Chondrocyte (in vitro differentiated cells): ENCODE measurements at regions not wholly inside any gene's neighbourhood (a gene's known extent, or its start where the extent isn't known, plus 50 kb on each side); places are given as distances from the start of the nearest gene placed in this dataset.

Experiments used
- DNase-seq: peaks from one replicate; pipeline ENCODE4 v3.0.0; 2021; ENCODE audit warnings: mixed read lengths, low spot score
- H3K27ac Mint-ChIP-seq: one replicate; pipeline ENCODE4 v1.8.0; 2021; ENCODE audit warnings: mild to moderate bottlenecking, moderate library complexity, mixed read lengths; ENCODE audit not compliant: unreplicated experiment
- H3K27me3 Mint-ChIP-seq: 2 replicates; pipeline ENCODE4 v1.8.0; 2021; ENCODE audit warnings: low read depth, mixed read lengths
- H3K36me3 Mint-ChIP-seq: 2 replicates; pipeline ENCODE4 v1.8.0; 2021; ENCODE audit warnings: low read depth, mixed read lengths
- H3K4me1 Mint-ChIP-seq: 2 replicates; pipeline ENCODE4 v1.8.0; 2021; ENCODE audit warnings: low read depth, mild to moderate bottlenecking, mixed read lengths
- H3K4me3 Mint-ChIP-seq: one replicate; pipeline ENCODE4 v1.8.0; 2021; ENCODE audit warnings: mild to moderate bottlenecking, moderate library complexity, mixed read lengths; ENCODE audit not compliant: unreplicated experiment
- H3K9me3 Mint-ChIP-seq: 2 replicates; pipeline ENCODE4 v1.8.0; 2021; ENCODE audit warnings: low read depth, mixed read lengths
- TF ChIP-seq, protein P1 (sequence below): fragments of 200-600 bp; sonication (generic); IDR thresholded peaks from 2 replicates; pipeline ENCODE4 v1.5.0; 2021; ENCODE audit warnings: antibody characterized with exemption, mild to moderate bottlenecking, moderate library complexity

GRCh38 chr7:153852261-153852660 lies 199.9 kb upstream of the DPP6 start:
- Mint-ChIP-seq H3K4me1 (no peaks in the 10 kb centered on the region), H3K36me3 (no peaks in the 10 kb centered on the region), H3K27ac (no peak overlapping the region), H3K4me3 (no peak overlapping the region), H3K27me3 (no peaks in the 10 kb centered on the region), H3K9me3 (peaks cover 66% of the 10 kb centered on the region)
- DNase-seq, result no peak
- TF ChIP-seq, protein P1, sequence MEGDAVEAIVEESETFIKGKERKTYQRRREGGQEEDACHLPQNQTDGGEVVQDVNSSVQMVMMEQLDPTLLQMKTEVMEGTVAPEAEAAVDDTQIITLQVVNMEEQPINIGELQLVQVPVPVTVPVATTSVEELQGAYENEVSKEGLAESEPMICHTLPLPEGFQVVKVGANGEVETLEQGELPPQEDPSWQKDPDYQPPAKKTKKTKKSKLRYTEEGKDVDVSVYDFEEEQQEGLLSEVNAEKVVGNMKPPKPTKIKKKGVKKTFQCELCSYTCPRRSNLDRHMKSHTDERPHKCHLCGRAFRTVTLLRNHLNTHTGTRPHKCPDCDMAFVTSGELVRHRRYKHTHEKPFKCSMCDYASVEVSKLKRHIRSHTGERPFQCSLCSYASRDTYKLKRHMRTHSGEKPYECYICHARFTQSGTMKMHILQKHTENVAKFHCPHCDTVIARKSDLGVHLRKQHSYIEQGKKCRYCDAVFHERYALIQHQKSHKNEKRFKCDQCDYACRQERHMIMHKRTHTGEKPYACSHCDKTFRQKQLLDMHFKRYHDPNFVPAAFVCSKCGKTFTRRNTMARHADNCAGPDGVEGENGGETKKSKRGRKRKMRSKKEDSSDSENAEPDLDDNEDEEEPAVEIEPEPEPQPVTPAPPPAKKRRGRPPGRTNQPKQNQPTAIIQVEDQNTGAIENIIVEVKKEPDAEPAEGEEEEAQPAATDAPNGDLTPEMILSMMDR, result no peak

- H3K36me3 Mint-ChIP-seq, result no peaks in the 10 kb centered on the region
- no peak overlapping the region for H3K27ac Mint-ChIP-seq
- no peak for DNase-seq
- peaks cover 56% of the 10 kb centered on the region for H3K9me3 Mint-ChIP-seq
- no peak overlapping the region for H3K4me3 Mint-ChIP-seq
- H3K27me3 Mint-ChIP-seq, result no peaks in the 10 kb centered on the region
- H3K4me1 Mint-ChIP-seq, result no peaks in the 10 kb centered on the region
- TF ChIP-seq, protein P1, result no peak
Measured at GRCh38 chr7:153858355-153858754, 193.8 kb upstream of the DPP6 start.

DNA sequence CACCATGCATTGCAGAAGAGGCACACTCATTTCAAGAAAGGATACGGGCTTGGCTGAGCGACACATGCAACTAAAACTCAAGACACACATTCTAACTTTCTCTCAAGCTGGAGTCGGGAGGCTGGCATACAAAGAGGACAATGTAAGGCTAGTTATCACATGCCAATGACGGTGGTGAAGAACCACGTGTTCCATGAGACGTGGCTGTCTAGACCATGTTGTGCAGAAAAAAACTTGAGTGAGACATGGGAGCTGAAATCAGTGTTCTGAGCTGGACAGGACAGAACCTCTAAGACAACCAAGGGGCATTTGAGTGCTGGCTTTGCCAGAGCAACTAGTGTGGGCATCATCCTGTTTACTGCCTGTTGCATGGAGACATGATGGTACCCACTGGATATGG lies 193.0 kb upstream of the DPP6 start:
- Mint-ChIP-seq H3K27ac (no peak overlapping the region), H3K4me3 (no peak overlapping the region), H3K27me3 (no peaks in the 10 kb centered on the region)

DNA sequence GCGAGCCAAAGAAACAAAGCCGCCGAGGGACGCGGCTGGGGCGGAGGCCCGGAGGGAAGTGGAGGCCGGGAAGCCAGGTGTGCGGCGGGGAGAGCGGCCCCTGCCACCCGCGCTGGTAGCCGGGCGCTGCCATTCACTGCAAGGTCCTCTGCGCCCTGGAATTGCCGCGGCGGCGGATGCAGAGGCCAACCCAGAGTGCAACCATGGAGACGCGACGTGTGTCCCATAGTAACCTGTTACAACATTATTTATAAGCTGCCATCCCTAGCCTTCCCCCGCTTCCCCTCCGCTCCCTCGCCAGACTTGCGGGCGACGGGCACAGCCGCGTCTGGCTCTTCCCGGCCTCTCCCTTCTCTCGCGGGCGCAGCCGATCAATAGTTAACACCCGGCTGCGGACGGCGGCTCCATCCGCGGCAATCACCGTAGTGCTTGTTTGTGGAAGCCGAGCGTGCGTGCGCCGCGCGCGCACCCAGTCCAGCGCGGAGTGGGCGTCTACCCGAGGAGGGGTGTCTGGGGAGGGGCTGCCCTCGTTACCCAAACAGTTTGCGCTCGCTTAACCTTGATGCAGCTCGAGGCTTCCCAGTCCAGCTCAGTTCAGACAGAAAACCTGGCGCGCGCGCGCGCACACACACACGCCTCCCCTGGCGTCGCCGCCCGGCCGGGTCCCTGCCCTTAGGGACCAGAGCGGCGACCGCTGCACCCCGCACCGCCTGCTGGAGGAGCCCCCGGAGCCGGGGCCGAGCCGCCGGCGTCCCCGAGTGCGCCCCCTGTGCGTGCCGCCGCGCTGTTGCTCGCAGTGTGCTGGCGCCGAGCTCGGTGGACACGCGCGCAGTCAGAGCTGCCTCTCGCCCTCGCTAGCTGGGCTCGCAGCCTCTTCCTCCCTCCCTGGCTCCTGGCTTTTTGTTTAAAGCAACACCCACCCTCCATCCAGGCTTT lies 165.4 kb upstream of the DPP6 start:
- TF ChIP-seq, protein P1, result no peak
- no peak overlapping the region for H3K27ac Mint-ChIP-seq
- H3K9me3 Mint-ChIP-seq, result peaks cover 50% of the 10 kb centered on the region
- no peaks in the 10 kb centered on the region for H3K27me3 Mint-ChIP-seq
- H3K4me3 Mint-ChIP-seq, result no peak overlapping the region
- no peaks in the 10 kb centered on the region for H3K4me1 Mint-ChIP-seq
- H3K36me3 Mint-ChIP-seq, result no peaks in the 10 kb centered on the region
- DNase-seq, result peak; percentile 88

More for the DNA sequence above, 193.0 kb upstream of the DPP6 start:
- TF ChIP-seq, protein P1, result no peak
- peaks cover 64% of the 10 kb centered on the region for H3K9me3 Mint-ChIP-seq
- no peaks in the 10 kb centered on the region for H3K4me1 Mint-ChIP-seq
- H3K36me3 Mint-ChIP-seq, result no peaks in the 10 kb centered on the region
- no peak for DNase-seq

DNA sequence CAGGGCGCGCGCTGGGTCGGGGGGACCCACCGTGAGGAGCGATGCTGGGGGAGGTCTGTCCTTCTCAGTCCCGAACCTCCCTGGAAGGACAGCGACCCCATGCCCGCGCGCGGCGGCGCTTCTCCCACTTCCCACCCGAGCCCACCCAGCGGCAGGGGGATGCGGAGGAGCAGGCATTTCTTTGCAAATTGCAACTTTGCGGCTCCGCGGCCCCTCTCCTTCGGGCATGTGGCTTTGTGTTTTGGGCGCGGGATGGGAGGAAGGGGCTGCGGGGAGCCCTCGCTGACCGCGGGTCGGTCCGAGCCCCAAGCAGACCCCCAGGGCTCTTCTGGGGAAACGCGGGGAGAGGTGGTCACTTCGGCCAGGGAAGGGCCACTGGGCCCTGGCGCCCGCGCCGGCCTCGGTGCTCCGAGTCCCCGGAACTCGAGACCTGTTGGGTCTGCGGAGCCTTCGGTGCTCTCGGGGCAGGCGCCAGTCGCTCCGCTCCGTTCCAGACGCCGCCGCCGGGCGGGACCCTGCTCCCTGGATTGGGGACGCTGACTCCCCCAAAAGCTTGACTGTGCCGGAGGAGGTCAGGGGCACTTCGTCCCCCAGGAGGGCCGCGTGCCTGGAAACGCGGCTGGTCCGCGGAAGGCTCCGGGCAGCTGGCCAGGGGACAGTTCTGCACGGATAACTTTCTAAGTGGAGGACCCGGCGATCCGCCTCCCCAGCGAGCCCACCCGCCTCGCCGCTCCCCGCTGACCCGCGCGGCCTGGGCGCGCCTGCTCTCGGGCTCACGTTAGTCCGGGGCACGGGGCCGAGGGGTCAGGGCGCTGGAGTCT lies 164.2 kb upstream of the DPP6 start:
- Mint-ChIP-seq H3K36me3 (no peaks in the 10 kb centered on the region), H3K4me3 (no peak overlapping the region), H3K27me3 (no peaks in the 10 kb centered on the region), H3K9me3 (peaks cover 48% of the 10 kb centered on the region), H3K4me1 (no peaks in the 10 kb centered on the region), H3K27ac (no peak overlapping the region)
- TF ChIP-seq, protein P1, result no peak
- peak; percentile 91 for DNase-seq
